NCI-H1105 treated with DMSO at 0.1 percent for 48 hours (cell line): ENCODE measurements at regions not wholly inside any gene's neighbourhood (a gene's known extent, or its start where the extent isn't known, plus 50 kb on each side); places are given as distances from the start of the nearest gene placed in this dataset.

ENCODE experiments used
- DNase-seq: peaks from one replicate; lab custom pipeline; 2025; lab: John Stamatoyannopoulos, UW

GRCh38 chr2:164439885-164440284 is 181.4 kb downstream of the GRB14 start:
- peak; percentile 21 for DNase-seq

- DNase-seq: no peak
Observed at GRCh38 chr2:164439235-164439634, 182.0 kb downstream of the GRB14 start.

- no peak for DNase-seq
Observed at GRCh38 chr2:164438490-164439205, 182.6 kb downstream of the GRB14 start.

GRCh38 chr2:164436131-164436530 is 185.2 kb downstream of the GRB14 start:
- DNase-seq: no peak

GRCh38 chr2:164430166-164430783 is 191.0 kb downstream of the GRB14 start:
- DNase-seq: peak; percentile 57

GRCh38 chr2:164429354-164429753 is 191.9 kb downstream of the GRB14 start:
- DNase-seq: no peak

GRCh38 chr2:164427111-164427510 is 194.2 kb downstream of the GRB14 start:
- no peak for DNase-seq

- no peak for DNase-seq
Observed at GRCh38 chr2:164420787-164421186, 200.5 kb downstream of the GRB14 start.

GRCh38 chr2:164412831-164413230 is 208.5 kb downstream of the GRB14 start:
- DNase-seq: no peak

- DNase-seq: no peak
Observed at GRCh38 chr2:164389411-164389810, 231.9 kb downstream of the GRB14 start.

GRCh38 chr2:164388511-164388910 is 232.8 kb downstream of the GRB14 start:
- DNase-seq: no peak

- no peak for DNase-seq
Observed at GRCh38 chr2:164386231-164386630, 235.1 kb downstream of the GRB14 start.

- no peak for DNase-seq
Observed at GRCh38 chr2:164384434-164384833, 236.8 kb downstream of the GRB14 start.

- no peak for DNase-seq
Observed at GRCh38 chr2:164371916-164372315, 249.4 kb downstream of the GRB14 start.

GRCh38 chr2:164369366-164369765 is 251.9 kb downstream of the GRB14 start:
- no peak for DNase-seq

GRCh38 chr2:164368896-164369295 is 252.4 kb downstream of the GRB14 start:
- no peak for DNase-seq

- DNase-seq: no peak
Observed at GRCh38 chr2:164363646-164364045, 257.6 kb downstream of the GRB14 start.

GRCh38 chr2:164351536-164351935 is 269.7 kb downstream of the GRB14 start:
- DNase-seq: no peak

- DNase-seq: peak; percentile 56
Observed at GRCh38 chr2:164335947-164336346, 285.3 kb downstream of the GRB14 start.

- DNase-seq: no peak
Observed at GRCh38 chr2:164335128-164335527, 286.2 kb downstream of the GRB14 start.

GRCh38 chr2:164328310-164328709 is 293.0 kb downstream of the GRB14 start:
- DNase-seq: no peak

GRCh38 chr2:164323978-164324377 is 297.3 kb downstream of the GRB14 start:
- no peak for DNase-seq

- DNase-seq: peak; percentile 42
Observed at GRCh38 chr2:164314148-164314547, 307.1 kb downstream of the GRB14 start.

GRCh38 chr2:164306872-164307271 is 314.4 kb downstream of the GRB14 start:
- no peak for DNase-seq
